ENCODE measurements at regions not wholly inside any gene's neighbourhood (a gene's known extent, or its start where the extent isn't known, plus 50 kb on each side); places are given as distances from the start of the nearest gene placed in this dataset.

DNA sequence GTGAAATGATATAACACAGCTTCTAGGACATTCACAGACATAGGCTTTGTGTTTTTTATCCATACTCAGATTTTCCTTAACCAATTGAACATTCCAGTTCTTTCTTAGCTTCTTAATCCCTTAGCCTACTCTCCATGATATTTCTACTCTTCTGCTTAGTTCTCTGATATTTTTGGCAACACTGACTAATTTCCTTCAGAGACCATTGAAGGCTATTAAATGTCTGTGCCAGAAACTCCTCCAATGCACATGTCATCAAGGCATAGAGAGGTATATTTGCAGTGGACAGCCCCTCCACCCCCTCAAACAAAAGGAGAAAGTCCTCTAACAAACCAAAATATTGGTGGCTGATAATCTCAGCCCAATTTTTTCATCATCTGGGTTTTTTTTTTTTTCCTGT lies 105.9 kb upstream of the TSC22D2 start:
- Histone ChIP-seq H3K27me3 (no peaks in the 10 kb centered on the region), H3K4me3 (no peak overlapping the region), H3K4me1 (no peaks in the 10 kb centered on the region), H3K9me3 (no peaks in the 10 kb centered on the region), H3K27ac (no peak overlapping the region), H3K36me3 (no peaks in the 10 kb centered on the region)
- intact Hi-C loops (cut with DNase I), result no loop called here
- DNase-seq, result no peak
- no peak for ATAC-seq
- TF ChIP-seq, protein P1, sequence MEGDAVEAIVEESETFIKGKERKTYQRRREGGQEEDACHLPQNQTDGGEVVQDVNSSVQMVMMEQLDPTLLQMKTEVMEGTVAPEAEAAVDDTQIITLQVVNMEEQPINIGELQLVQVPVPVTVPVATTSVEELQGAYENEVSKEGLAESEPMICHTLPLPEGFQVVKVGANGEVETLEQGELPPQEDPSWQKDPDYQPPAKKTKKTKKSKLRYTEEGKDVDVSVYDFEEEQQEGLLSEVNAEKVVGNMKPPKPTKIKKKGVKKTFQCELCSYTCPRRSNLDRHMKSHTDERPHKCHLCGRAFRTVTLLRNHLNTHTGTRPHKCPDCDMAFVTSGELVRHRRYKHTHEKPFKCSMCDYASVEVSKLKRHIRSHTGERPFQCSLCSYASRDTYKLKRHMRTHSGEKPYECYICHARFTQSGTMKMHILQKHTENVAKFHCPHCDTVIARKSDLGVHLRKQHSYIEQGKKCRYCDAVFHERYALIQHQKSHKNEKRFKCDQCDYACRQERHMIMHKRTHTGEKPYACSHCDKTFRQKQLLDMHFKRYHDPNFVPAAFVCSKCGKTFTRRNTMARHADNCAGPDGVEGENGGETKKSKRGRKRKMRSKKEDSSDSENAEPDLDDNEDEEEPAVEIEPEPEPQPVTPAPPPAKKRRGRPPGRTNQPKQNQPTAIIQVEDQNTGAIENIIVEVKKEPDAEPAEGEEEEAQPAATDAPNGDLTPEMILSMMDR (IDR thresholded peaks at IDR 0.05), result no peak
- TF ChIP-seq POLR2A (IDR thresholded peaks at IDR 0.05), result no peak

DNA sequence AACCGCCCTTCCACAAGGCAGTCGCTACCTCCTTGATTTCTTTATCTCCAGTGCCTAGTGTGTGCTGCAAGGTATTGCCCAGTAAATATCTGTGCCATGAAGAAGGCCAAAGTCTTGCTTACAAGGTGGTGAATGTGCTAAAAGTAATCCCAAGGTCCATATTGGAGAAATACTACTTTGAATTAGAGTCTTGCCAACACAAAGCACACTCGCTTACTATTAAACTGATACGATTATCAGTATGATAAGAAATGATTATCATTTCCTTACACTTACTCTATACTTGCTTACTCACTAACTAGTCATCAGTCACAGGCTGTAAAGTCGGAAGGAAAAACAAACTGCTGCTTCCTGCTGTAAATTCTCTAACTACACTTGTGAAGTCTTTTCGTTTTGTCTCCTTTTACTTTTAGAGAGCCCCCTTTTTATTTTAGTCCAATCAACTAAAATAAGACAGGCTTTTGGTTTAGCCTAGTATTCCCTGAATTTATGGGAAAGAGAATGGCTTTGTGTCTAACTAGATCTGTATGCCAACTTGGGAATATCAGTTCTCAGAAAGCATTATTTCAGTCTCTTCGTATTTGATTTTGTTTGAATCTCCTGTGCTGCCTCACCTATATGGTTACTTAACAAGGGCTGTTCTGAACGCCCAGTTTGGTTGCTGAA lies 107.1 kb upstream of the TSC22D2 start:
- DNase-seq (no peak), ATAC-seq (no peak)
- no peak overlapping the region for H3K27ac ChIP-seq
- H3K9me3 ChIP-seq, result no peaks in the 10 kb centered on the region
- TF ChIP-seq, protein P1 (IDR thresholded peaks at IDR 0.05), result no peak
- TF ChIP-seq POLR2A (IDR thresholded peaks at IDR 0.05), result no peak
- no peak overlapping the region for H3K4me3 ChIP-seq
- WGBS (ENCODE audit: insufficient coverage, low coverage, low lambda C conversion rate, missing lambda C conversion rate), result 72% methylated on average over 8 of the region's 8 CpGs
- H3K36me3 ChIP-seq, result no peaks in the 10 kb centered on the region
- no peaks in the 10 kb centered on the region for H3K4me1 ChIP-seq
- no peaks in the 10 kb centered on the region for H3K27me3 ChIP-seq
- intact Hi-C loops (cut with DNase I), result no loop called here

DNA sequence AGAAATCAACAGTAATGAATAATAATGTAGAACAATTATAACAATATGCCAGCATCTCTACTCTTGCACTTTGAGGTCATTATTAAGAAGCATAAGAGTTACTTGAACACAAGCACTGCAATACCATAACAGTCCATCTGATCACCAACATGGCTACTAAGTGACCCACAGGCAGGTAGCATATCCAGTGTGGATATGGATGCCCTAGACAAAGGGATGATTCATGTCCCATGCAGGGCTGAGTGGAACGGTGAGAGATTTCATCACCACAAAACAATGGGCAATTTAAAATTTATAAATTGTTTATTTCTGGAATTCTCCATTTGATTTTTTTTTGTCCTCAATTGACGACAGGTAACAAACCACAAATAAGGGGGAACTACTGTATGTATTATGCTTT lies 107.7 kb upstream of the TSC22D2 start:
- DNase-seq (no peak), ATAC-seq (no peak)
- no peaks in the 10 kb centered on the region for H3K36me3 ChIP-seq
- TF ChIP-seq POLR2A (IDR thresholded peaks at IDR 0.05), result no peak
- TF ChIP-seq, protein P1 (IDR thresholded peaks at IDR 0.05), result no peak
- H3K4me3 ChIP-seq, result no peak overlapping the region
- H3K27ac ChIP-seq, result no peak overlapping the region
- intact Hi-C loops (cut with DNase I), result no loop called here
- H3K9me3 ChIP-seq, result no peaks in the 10 kb centered on the region
- H3K4me1 ChIP-seq, result no peaks in the 10 kb centered on the region
- WGBS (ENCODE audit: insufficient coverage, low coverage, low lambda C conversion rate, missing lambda C conversion rate), result 64% methylated on average over 2 of the region's 2 CpGs
- H3K27me3 ChIP-seq, result no peaks in the 10 kb centered on the region

DNA sequence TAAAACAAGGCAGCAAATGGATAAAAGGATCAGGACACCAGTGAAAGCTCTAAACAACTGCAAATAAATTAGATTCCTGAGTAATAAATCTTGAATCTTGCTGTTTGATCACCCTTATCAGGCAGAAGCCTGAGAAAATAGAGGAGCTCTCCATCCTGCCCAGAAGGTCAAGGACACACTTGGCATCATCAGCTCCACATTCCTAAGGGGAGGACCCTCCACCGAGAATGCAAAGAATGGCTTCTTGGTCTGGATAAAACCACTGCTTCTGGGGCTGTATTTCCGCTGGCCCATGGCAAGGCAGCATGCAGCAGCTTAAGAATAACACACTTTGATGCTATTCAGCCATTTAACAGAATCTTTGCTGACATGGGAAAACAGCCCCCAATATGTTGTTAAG lies 108.9 kb upstream of the TSC22D2 start:
- Histone ChIP-seq H3K27ac (no peak overlapping the region), H3K4me3 (no peak overlapping the region), H3K4me1 (no peaks in the 10 kb centered on the region), H3K27me3 (no peaks in the 10 kb centered on the region), H3K36me3 (no peaks in the 10 kb centered on the region), H3K9me3 (no peaks in the 10 kb centered on the region)
- intact Hi-C loops (cut with DNase I), result loop anchor here in 1 of 2 donors (10.0 kb wide), 1 partner anchor 196 kb away; no protein-coding TSS in a partner anchor
- no peak for DNase-seq
- ATAC-seq, result no peak
- 65% methylated on average over 2 of the region's 2 CpGs for WGBS (ENCODE audit: insufficient coverage, low coverage, low lambda C conversion rate, missing lambda C conversion rate)
- TF ChIP-seq, protein P1 (IDR thresholded peaks at IDR 0.05), result no peak
- no peak for TF ChIP-seq POLR2A (IDR thresholded peaks at IDR 0.05)

DNA sequence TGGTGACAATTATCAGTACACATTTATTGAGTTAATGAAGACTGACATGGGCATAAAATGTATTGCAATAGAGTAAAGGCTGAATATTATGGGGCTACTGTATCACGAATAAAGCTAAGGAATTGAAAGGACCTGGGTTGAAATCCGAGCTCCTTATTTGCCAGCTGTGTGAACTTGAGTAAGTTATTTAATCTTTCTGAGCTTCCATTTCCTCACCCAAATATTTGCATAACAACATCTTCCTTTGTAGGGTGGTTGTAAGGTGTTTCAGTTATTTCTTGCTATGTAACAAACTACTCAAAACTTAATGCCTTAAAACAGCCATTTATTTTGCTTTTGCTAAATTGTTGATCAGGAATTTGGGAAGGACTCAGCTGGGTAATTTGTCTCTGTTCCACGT lies 111.1 kb upstream of the TSC22D2 start:
- ATAC-seq (no peak), DNase-seq (no peak)
- Histone ChIP-seq H3K27ac (no peak overlapping the region), H3K4me3 (no peak overlapping the region), H3K27me3 (no peaks in the 10 kb centered on the region), H3K36me3 (no peaks in the 10 kb centered on the region), H3K4me1 (no peaks in the 10 kb centered on the region), H3K9me3 (no peaks in the 10 kb centered on the region)
- intact Hi-C loops (cut with DNase I), result loop anchor here in 1 of 2 donors (10.0 kb wide), 1 partner anchor 198 kb away; no protein-coding TSS in a partner anchor
- TF ChIP-seq, protein P1 (IDR thresholded peaks at IDR 0.05), result no peak
- TF ChIP-seq POLR2A (IDR thresholded peaks at IDR 0.05), result no peak
- WGBS (ENCODE audit: insufficient coverage, low coverage, low lambda C conversion rate, missing lambda C conversion rate), result 78% methylated on average over 3 of the region's 3 CpGs
